GM19395 (cell line): ENCODE measurements at regions not wholly inside any gene's neighbourhood (a gene's known extent, or its start where the extent isn't known, plus 50 kb on each side); places are given as distances from the start of the nearest gene placed in this dataset.
"Not testable (repeated sequence)": the region's sequence is repeated elsewhere in the genome, so short reads cannot be mapped to it uniquely, and the experiment has no call there.

ENCODE experiments used
- ATAC-seq: cut with Tn5 transposase; IDR thresholded peaks from one replicate; pipeline ENCODE4 v1.9.1; 2021; ENCODE audit warnings: mild to moderate bottlenecking, moderate library complexity; ENCODE audit not compliant: unreplicated experiment

DNA sequence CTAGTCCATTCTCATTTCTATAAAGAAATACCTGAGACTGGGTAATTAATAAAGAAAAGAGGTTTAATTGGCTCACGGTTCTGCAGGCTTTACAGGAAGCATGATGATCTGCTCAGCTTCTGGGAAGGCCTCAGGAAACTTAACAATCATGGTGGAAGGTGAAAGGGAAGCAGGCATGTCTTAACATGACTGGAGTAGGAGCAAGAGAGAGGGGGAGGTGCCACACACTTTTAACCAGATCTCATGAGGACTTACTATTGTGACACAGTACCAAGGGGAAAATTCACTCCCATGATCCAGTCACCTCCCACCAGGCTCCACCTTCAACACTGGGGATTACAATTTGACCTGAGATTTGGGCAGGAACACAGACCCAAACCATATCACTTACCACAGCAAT is 310.1 kb downstream of the SH3GL2 start:
- not testable (repeated sequence) for ATAC-seq

DNA sequence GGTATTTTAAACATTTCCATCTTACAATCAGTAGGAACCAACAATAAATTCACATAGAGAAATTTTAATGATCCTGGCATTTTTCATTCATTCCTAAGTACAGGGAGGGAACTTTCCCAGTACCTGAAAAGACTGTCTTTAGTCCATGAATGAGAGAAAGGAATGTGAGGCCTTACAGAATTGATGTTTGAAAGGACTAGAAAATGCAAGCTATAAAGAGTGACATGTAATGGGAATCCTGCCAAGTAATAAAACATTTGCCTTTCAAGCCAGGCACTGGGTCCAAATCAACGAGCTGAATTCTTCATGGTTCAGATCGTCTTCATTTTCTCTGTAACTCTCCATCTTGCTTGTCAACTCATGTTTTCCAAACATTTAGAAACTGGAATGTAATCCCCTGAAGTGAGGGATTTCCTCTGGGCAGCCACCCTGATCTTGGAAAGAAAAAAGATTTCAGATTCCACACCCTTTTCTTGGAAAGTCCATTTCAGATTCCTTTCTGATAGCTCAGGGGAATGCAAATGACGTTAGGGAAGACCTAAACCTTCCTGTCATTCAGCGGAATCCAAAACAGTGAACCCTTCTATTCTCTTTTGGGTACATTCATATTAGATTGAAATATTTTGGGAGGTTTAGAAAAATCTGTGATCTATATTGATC is 315.8 kb downstream of the SH3GL2 start:
- ATAC-seq, result no peak

DNA sequence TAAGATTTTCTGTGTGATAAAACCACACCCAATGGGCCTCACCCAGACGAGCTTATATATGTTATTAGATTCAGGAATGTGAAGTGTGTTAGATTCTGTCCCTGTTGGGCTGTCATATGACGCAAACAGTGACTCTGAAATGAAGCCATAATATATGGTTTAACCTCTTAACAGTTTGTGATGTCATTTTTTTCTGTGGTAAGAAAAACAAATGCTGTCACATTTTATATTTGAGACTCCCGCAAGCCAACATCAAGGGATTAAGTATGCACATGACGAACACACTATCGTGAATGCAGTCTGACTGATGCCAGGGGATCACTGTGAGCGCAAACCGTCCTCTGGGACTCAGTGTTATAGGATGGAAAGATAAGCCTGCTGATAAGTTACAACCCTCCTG is 321.7 kb downstream of the SH3GL2 start:
- no peak for ATAC-seq

DNA sequence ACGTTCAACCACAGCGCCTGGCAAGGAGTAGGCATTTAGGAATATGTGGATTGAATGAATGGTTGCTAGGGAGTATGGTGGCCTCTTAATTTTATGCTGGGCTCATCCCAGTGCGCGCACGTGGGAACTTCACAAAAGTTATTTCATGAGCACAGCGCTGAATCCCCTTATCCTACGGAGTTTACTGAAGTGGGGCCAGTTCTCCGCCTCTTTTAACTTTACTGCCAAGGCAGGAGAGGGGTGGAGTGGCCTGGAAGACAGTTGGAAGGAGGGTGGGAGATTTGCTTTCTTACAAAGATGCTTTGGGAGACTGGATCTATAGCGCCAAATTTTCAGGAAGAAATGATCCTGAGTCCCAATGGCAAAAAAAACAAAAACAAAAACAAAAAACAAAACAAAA is 326.5 kb downstream of the SH3GL2 start:
- ATAC-seq, result no peak

DNA sequence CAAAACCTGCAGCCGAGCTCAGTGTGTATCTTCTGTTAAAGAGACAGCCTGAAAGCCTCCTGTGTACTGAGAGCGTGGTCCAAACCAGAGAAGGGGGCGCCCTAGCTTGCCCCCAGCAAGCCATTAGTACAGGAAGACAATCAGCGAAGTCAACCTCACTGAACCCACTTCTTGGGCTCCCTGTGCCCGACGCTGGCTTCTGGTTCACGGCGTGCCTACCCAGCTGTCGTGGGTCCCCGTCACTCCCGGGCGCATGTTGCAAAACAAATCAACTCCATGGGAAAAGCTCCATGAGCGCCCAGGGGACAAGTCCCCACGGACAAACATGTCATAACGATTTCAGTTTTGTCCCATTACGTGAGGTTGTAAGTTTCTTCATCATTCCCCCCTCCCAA is 326.9 kb downstream of the SH3GL2 start:
- ATAC-seq, result no peak

DNA sequence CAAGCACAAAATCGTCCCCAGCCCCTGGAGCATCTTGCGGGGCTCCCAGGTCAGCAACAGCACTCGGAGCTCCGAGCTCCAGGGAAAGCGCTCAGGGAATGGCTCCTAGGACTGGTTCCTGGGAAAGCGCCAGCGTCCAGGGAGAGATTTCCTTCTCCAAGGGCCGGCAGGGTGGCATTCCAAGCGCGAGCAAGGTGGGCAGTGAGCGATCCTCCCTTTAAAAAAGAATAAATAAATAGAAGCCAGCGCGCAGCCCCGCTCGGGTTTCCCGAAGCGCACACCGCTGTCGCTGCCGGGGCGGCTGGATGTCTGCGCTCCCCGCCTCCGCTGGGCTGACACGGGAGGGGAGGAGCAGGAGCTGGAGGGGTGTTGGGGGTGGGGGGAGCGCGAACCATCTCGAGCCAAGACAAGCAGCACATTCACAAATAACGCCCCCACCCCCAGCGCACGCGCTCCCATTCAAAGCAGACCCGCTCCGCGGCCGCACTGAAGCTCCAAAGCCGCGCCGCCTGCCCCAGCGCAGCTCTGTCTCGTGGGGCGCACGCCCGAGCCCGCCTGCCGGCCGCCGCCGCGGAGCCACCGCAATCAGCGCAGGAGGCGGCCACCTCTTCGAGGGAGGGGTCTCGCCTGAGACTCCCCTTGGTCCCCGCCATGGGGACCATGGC is 327.4 kb downstream of the SH3GL2 start:
- no peak for ATAC-seq

DNA sequence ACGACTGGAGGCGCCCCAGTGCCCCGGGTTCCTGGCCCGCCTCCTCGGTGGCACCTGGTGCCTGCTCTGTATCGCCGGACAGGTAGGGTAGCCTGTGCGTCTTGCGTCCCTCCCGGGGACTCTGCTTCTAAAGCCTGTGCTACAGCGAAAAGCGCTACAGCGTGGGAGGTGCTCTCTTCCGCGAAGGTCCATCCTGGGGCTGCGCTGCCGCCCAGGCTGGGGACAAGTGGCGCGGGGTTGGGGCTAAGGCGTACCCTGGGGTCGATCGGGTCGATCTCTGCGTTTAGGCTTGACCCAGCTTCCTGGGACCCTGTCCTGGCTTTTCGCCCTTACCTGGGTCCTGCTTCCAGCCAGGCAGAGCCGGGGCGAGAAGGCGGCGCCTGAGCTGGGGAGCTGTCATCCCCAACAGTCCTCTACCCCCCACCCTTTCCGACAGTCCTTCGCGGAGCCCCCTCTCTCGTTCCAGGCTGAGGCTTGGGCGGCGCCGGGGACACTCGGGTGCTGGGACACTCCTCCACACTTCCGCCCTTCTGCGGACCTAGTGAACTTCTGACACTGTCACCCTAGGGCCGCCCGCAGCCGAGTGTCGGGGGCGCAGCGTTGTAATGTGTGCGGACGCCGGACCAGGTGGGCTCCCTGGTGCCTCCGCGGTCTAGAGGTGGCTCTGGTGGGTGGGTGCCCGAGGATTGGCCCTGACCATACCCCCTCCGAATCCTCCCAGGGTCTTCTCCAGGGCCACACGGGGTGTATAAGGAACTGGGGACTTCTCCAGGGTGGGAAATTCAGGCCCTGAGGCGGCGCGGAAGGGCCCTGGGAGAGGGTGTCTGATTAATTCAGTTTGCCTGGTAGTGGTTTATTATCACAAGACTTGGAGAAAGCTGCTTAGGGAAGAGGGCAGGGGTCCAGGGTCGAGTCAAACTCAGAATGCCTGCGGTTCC is 328.2 kb downstream of the SH3GL2 start:
- ATAC-seq, result no peak

DNA sequence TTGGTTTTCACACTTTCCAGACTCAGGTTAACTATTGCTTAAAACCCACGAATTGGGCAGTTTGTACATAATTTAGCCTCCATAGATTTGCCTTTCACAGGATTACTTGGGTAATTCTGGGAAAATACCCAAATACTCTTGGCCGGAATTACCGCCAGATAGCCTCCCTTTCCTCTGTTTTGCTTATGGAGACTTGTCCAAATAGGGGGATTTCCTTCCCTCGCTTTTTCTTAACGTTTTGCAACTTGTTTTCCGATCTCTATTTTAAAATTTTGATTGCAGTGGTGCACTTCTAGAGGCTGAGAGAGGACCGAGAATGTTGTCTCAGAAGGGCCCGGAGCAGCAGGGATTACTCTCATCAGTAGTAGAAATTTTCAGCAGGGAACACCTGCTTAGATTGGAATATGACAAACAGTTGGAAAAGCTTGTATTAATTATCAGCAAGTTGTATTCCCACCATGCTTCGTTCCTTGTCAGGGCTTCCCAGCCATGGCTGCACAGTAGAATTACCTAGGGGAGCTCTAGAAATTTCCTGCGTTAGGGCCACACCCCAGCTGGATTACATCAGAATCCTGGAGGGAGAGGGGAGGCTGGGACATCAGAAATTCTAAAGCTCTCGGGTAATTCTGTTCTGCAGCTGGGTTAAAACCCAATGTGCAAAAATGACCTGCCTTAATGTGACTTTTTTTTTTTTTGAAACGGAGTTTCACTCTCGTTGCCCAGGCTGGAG is 329.1 kb downstream of the SH3GL2 start:
- ATAC-seq, result no peak

DNA sequence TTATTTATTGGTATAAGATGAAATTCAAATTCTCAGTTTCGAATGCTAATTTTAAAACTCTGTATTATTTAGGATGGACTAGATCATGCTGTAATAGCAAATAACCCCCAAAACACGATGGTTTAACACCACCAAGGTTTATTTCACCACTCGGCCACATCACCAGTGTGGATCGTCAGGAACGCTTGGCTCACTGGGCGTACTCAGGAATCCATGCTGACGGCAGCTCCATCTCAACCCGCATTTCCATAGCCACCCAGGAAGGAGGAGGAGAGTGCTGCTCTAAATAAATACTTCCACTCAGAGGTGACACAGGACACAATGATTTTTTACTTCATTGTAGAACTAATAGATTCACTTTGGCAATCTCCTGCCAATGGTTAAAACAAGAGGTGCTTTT is 347.4 kb downstream of the SH3GL2 start:
- ATAC-seq, result no peak

DNA sequence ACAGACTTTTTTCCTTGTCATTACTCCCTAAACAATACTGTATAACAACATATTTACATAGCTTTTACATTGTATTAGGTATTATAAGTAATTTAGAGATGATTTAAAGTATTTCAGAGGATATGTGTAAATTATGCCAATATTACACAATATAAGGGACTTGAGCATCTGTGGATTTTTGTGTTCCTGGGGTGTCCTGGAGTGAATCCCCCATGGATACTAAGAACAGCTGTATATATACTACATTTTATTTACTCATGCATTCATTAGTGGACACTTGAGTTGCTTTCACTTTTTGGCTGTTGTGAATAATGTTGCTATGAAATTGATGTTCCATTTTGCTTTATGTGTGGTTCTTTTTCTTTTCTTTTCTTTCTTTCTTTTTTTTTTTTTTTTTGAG is 348.8 kb downstream of the SH3GL2 start:
- ATAC-seq, result no peak

DNA sequence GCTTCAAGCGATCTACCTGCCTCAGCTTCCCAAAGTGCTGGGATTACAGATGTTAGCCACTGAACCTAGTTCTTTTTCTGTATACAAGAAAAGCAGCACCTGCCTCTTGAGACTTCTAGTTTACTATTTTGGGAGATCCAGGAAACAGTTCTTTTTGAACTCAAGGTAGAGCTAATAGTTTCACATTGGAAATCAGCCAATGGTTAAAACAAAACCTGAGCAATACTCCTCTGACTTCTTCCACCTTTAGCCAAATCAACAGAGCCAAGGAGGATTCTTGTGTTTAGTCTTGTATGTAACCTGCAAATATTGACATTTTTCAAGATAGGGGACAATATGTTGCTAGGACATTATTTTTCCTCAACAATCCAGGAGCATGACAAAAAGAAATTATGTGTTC is 349.4 kb downstream of the SH3GL2 start:
- no peak for ATAC-seq

DNA sequence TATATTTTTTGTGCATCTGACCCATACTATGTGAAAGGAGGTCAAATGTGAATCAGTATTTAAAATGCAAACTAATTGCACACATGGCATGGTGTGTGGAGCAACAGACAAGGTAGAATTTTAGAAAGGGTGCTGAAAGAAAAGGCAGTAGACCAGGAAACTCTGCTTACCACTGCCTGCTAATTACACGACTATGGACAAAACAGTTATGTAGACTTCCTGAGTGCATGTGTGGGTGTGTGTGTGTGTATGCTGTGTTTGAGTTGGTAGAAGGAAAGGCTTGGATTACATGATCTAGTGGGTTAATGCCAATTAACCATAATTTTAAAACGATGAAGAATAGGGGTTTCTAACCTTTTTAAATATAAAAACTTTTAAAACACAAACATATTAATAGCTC is 349.9 kb downstream of the SH3GL2 start:
- no peak for ATAC-seq

DNA sequence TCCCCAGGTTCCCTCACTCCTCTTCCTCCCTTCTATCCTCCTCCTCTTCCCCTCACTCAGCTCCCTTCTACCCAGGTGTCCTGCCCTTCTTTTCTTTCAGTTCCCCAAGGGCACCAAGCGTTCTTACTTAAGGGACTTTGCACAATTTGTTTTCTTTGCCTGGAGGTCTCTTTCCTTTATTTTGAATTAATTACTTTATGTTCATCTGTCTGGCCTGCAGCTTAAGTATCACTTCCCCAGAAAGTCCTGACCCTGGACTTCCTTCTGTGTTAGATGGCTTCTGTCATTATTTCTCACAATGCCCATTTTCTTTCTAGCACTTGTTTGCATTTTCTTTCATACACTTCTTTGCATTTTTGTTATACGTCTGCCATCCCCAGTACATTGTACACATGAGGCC is 350.6 kb downstream of the SH3GL2 start:
- ATAC-seq, result no peak

DNA sequence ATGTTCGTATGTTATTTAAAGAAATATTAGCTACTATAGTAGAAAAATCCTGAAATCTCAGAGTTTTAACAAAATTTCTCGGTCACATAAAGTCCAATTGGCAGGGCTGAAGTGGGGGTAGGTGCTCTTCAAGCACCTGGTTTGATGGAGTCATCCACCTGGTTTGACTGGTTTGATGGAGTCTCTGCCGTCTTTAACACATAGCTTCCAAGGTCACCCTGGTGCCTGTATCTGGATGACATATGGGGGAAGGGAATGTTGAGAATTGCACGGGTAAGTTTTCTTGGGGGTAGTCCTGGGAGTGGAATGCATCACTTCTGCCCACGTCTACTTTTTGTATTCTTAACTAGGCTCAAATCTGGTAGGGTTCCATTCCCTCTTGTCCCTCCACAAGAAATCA is 351.2 kb downstream of the SH3GL2 start:
- no peak for ATAC-seq

DNA sequence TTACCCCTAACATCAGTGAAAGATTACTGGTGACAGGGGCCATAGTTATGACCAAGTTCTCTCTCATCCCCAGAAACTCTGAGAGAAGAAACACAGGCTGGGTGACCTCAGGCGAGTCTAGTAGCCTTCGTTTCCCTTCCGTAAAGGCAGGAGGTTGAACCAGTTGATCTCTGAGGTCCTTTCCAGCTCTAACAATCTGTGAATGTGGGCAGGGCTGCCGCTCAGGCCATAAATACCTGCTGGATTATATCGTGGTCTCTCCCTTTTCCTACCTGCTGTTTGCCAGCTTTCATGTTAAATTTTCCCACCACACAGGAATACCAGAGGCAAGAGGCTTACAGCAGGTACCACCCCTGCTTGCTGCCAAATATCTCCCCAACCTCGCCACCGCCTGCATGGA is 357.5 kb downstream of the SH3GL2 start:
- ATAC-seq, result no peak

DNA sequence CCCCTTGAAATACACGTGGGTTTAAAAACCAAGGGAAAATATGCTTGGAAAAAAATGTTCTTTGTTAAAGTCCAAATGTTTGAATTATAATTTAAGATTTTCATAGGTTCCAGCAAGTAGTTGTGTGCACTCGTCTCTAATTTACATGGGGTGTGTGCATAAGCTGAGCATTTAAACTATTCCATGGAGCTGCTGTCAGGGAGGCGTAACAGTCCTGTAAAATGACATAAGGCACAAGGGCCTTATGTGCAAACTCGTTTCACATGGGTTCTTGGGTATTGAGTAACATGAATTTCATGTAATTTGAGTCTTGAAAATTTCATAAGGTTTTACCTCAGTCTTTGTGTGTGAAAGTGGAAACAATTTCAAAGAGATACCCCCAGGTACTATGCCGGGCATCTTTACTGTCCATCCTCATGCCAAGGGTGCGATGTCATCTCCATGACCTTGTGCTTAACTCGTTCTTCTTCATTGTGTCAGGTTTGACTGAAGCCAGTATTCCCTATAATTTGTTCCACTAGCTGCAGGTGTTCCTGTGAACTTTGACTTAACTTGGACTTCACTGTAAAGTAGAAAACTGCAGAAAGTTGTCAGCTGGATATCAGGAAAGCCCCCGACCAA is 359.3 kb downstream of the SH3GL2 start:
- ATAC-seq, result no peak

DNA sequence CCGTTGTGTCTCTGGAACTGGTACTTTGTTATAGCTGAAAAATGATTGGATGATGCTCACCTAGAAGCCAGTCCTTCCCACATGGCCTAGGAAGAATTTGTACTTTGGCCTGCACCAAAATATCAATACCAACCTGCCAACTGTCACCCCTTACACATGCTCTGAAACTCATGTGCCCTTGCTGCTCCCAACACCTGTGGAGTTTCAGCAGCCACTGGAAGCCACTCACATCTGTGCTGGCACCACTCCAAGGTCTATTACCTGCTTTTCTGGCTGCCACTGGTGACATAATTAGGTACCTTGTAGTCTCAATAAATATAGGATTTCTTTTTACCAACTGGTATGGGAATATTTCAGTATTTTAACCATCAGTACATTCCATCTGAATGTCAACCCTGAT is 363.6 kb downstream of the SH3GL2 start:
- no peak for ATAC-seq

DNA sequence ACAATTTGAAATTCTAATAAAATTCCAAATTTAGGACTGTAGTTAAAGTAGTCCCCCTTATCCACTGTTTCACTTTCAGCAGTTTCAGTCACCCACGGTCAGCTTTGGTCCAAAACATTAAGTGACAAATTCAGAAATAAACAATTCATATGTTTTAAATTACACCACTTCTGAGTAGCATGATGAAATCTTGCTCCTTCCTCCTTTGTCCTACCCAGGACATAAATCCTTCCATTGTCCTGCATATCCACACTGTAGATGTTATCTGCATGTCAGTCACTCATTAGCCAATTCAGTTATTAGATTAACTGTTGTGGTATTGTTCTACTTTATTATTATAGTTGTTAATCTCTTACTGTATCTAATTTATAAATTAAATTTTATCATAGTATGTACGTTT is 376.5 kb downstream of the SH3GL2 start:
- no peak for ATAC-seq

DNA sequence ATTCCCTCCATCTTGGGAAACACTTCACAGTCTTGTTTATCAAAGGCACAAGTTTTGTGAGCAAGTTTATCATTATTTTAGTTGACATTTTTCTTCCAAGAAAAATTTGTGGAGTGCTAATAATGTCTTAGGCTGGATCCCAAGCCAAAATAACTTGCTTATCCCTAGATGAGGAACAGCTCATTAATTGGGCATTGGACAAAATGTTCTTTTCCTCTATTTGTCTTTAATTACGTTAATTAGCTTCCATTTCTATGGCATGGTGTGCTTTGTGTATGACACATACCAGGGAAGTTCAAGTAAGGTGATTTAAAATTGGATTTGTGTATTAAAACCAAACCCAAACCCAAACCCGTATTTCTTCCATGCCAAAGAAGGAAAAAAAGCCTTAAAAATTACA is 379.5 kb downstream of the SH3GL2 start:
- ATAC-seq, result no peak

DNA sequence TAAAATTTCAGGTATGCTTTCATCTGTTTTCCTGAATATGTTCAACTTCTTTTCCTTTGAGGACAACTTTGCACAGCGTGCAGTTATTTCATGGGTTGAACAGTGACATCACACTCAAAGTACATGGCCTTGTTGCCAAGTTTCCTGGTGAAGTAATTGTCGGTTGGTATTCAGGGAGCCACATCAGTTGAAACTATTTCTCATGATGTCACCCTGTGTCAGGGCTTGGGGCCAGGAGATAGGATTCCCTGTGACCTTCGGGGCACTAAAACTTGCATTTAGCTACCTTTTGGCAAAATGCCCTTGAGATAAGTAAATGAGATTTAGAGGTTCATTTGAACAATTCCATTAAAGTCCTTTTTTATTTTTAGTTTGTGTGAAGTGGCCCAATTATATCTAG is 383.9 kb downstream of the SH3GL2 start:
- no peak for ATAC-seq

DNA sequence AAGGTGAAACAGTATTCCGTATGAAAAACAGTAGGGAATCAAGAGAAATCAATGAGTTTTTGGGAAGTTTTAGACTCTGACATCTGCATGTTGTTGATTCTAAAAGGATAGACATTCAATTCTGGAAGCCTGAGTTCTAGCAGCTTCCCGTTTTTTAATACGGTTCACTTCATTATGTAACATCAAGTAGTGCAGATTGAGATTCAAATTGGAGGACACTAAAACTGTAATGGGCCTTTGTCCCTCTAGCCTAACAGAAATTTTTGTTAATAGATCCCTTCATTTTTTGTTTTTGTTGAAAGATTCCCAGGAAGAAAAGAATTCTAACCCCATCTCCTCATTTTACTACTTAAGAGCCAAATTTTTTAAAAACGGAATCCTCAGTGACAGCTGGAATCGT is 384.6 kb downstream of the SH3GL2 start:
- no peak for ATAC-seq
